ENCODE measurements at regions not wholly inside any gene's neighbourhood (a gene's known extent, or its start where the extent isn't known, plus 50 kb on each side); places are given as distances from the start of the nearest gene placed in this dataset.

- no peak for DNase-seq
Measured at GRCh38 chr7:18250133-18250532, 222.5 kb upstream of the PRPS1L1 start.

DNA sequence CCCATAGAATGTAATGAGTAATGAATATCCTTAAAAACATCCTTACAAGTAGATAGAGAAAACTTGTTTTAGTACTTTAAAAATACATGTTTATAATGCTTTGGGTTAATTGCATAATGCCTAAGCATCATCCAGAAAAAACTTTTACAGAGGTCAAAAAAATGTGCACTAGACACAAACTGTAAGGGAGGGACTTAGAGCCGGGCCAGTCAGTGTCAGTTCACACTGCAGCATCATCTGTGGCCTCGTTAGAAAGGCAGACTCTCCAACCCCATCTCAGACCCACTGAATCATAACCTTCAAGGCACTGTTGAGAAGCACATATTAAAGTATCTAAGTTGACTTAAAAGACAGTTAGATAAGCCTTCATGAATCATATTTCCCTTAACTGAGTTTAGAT is 230.1 kb upstream of the PRPS1L1 start:
- DNase-seq = no peak

- no peak for DNase-seq
Measured at GRCh38 chr7:18262058-18262457, 233.5 kb upstream of the HDAC9 start.

DNA sequence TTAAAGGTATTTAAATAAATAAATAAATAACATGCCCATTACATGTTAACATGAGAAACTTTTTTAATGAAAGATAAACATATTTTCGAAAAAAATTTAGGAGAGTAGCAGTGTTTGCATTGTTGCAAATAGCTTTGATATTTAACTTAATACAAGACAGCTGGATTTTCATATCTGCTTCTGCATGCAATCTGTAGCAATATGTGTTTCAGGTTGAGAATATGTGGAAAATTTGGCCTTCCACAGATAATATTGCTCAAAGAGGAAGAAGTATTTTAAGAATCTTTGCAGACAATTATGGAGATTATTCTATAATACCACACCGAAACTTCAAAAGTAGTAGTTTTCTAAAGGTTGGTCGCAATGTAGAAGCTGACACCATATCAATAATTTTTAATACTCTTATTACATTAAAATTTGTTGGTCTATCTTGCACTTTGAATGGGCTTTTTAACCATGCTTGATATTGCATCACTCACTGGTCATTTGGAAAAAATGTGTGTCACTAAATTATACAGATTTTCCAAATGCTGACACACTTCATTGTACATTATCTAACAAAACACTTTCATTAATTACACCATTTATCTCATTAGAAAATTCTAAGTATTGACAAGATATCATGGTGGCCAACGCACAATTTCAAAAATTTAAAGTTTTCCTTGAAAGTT is 229.8 kb upstream of the HDAC9 start:
- DNase-seq = no peak

GRCh38 chr7:18268571-18268970 is 227.0 kb upstream of the HDAC9 start:
- DNase-seq = no peak

DNA sequence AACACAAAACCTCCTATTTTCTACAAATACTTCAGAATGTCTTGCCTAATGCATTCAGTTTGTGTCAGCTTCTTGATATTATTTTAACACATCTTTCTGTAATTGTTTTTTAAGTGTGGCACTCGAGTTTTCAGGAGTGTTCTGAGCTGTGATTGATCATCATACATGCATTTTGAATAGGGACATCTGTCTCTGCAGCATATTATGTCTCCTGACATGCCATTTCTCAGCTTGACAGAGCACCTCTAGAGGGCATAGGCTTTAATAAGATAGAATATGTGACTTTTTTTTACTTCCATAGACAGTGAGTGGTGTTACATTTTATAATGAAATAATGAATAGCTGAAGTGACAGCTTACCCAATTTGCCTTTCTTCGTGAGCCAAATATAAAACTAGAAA is 219.2 kb upstream of the HDAC9 start:
- no peak for DNase-seq

DNA sequence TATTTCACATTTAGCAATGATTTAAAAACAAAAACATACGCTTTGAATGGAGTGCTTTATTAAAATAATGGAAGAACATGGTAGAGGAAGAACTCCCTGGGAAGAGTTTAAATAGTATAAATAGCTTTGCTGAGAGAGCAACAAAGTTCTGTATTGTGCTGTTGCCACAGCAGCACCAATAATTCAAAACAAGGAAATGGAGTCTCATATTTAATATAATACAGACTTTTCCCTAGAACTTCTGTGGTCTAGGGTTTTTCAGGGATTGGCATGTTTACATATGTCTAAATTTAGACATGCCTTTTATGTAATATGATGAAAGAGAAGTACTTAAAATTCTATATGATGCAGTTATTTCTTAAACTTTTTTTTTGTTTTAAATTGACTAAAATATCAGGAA is 217.2 kb upstream of the HDAC9 start:
- DNase-seq = no peak

DNA sequence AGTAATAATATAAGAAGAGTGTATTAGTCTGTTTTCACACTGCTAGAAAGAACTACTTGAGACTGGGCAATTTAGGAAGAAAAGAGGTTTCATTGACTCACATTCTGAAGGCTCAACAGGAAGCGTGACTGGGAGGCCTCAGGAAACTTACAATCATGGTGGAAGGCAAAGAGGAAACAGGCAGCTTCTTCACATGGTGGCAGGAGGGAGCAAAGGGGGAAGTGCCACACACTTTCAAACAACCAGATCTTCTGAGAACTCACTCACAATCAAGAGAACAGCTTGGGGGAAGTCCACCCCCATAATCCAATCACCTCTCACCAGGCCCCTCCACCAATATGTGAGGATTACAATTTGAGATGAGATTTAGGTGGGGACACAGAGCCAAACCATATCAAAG is 212.5 kb upstream of the HDAC9 start:
- no peak for DNase-seq

- no peak for DNase-seq
Measured at GRCh38 chr7:18287482-18287881, 208.1 kb upstream of the HDAC9 start.

DNA sequence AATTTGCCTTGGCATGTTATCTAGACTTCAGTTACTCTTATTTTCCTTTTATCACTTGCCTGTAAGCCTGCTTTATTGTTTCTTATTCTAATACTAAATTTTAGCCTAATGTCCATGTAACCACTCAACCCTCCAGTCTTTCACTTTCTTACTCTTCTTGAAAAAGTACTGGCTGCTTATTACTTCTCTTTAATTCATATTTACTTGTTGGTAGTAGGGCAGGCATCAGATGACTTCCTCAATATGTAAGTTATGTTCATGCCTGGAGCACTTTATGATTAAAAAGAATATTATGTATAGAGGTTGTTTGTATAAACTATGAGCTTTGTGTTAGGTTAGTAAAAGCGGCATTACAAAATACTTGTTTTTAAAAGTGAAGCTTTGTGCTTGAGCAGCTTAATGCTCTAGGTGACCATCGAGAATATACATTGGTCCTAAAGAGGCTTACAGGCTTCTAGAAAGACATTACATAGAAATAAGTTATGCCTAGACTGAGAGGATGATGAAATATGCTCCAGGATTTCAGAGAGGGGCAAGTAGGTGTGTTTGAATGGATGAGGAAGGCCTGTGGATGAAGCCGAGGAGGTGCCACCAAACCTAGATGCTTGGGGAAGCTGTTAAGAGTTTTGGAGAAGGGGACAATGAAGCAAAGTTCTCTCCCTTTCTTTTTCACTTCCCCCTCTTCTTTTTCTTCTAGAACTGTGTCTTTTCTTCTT is 207.1 kb upstream of the HDAC9 start:
- no peak for DNase-seq

GRCh38 chr7:18289788-18290187 is 205.8 kb upstream of the HDAC9 start:
- DNase-seq = no peak

- DNase-seq = no peak
Measured at GRCh38 chr7:18290223-18290622, 205.3 kb upstream of the HDAC9 start.

- no peak for DNase-seq
Measured at GRCh38 chr7:18290865-18291264, 204.7 kb upstream of the HDAC9 start.

DNA sequence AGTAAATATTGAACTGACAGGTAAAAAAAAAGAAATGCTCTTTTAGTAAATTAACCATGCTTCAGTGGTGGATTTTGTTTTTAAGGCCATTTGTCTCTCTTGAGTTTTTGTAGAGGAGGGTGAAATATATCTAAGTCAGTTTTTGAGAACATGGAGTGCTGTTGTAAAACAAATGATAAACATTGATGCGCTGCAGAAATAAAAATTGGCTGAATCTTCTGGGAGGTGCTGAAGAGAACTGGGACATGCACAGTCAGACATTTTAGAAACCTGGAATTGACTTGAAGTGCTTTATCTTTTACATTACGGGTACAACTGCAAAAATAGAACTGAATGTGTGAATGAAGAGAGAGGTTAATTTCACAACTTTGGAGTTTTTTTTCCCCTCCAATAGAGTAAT is 203.0 kb upstream of the HDAC9 start:
- no peak for DNase-seq

DNA sequence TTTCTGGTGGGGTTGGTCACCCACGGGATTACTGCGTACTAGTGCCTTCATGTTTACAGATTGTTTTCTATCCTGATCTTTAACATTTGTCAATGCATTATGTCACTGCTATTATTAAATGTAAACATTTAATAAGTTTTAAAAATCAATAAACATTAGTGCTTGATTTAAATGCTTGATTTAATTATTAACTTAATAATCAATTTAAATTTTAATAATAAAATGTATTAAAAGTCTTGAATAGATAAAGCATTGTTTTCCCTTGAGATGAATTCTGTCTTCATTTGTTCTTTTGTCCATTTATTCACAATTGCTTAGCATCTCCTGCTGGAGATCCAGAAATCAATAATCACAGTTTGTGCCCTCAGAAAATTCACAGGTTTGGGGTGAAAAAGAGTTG is 201.8 kb upstream of the HDAC9 start:
- no peak for DNase-seq

GRCh38 chr7:18294411-18294810 is 201.1 kb upstream of the HDAC9 start:
- DNase-seq = no peak

GRCh38 chr7:18295781-18296423 is 199.6 kb upstream of the HDAC9 start:
- DNase-seq = no peak

DNA sequence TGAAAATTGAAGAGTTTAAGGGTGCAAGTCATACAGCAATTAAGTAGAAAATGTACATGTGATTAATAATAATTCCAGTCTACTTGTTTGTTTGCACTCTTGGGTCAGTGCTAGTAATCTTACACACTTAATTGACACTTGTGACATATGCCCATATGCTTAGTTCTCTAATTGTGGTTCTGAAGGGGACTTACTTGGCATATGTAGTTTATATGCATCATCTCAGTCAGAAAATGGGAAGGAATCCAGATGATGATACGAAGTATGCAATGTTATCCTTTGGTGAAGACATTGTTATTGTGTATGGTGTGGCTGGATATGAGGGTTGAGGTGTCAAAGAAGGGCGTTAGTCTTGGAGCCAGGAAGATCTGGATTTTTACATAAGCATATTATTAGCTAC is 193.5 kb upstream of the HDAC9 start:
- DNase-seq = no peak

GRCh38 chr7:18305866-18306265 is 189.7 kb upstream of the HDAC9 start:
- no peak for DNase-seq

GRCh38 chr7:18306696-18307095 is 188.9 kb upstream of the HDAC9 start:
- DNase-seq = no peak

DNA sequence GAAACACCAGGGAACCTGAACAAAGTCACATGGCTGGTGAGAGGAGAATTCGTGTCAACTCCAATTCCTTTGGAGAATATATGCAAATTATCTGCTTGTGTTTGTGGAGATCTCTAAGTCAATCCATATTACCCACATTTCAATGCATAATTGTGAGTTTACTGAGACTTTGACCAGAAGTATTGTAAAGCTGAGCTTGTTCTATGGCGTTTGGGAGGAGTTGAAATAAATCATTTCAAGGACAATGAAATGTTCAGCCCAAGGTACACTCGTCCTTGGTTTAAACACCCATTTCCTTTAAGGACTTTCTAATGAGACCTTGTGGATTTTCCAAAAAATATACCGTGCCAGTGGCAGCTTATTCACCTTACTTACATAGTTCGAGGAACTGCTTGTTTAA is 186.6 kb upstream of the HDAC9 start:
- no peak for DNase-seq

DNA sequence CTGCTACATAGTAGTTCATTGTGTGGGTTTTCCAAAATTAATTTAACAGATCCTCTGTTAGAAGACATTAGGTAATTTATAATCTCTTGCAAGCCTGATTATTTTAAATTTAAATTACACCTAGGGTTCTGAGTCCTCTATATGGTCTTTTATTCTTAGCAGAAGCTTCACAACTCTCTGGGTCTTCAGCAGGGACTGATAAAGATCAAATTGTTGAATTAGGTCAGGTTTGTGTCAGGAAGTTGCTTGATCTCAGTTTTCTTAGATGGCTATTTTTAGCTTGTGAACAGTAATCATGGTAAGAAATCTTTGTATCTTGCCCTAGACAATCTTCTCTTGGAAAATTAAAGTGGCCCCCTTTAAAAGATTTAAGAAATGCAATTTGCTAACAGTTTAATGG is 183.1 kb upstream of the HDAC9 start:
- no peak for DNase-seq

- DNase-seq = no peak
Measured at GRCh38 chr7:18313965-18314364, 181.6 kb upstream of the HDAC9 start.

- no peak for DNase-seq
Measured at GRCh38 chr7:18315241-18315640, 180.3 kb upstream of the HDAC9 start.
